ENCODE measurements at regions not wholly inside any gene's neighbourhood (a gene's known extent, or its start where the extent isn't known, plus 50 kb on each side); places are given as distances from the start of the nearest gene placed in this dataset.
"Not testable (repeated sequence)": the region's sequence is repeated elsewhere in the genome, so short reads cannot be mapped to it uniquely, and the experiment has no call there.

- no peak overlapping the region for H3K4me3 ChIP-seq
- DNase-seq: no peak
- no peak for ATAC-seq
- H3K4me1 ChIP-seq: no peaks in the 10 kb centered on the region
- TF ChIP-seq CTCF (IDR thresholded peaks at IDR 0.05): no peak
- no peaks in the 10 kb centered on the region for H3K27me3 ChIP-seq (ENCODE audit: low read depth)
- no peak overlapping the region for H3K27ac ChIP-seq
- intact Hi-C loops (cut with DNase I): no loop called here
- H3K9me3 ChIP-seq: no peaks in the 10 kb centered on the region
- H3K36me3 ChIP-seq: no peaks in the 10 kb centered on the region
Measured at GRCh38 chr4:124157396-124158083, 555.0 kb downstream of the ANKRD50 start.

GRCh38 chr4:124163401-124163800 is 549.1 kb downstream of the ANKRD50 start:
- intact Hi-C loops (cut with DNase I): no loop called here
- H3K4me3 ChIP-seq: no peak overlapping the region
- no peaks in the 10 kb centered on the region for H3K27me3 ChIP-seq (ENCODE audit: low read depth)
- H3K36me3 ChIP-seq: no peaks in the 10 kb centered on the region
- ATAC-seq (no peak), DNase-seq (no peak)
- no peaks in the 10 kb centered on the region for H3K4me1 ChIP-seq
- no peaks in the 10 kb centered on the region for H3K9me3 ChIP-seq
- H3K27ac ChIP-seq: no peak overlapping the region
- no peak for TF ChIP-seq CTCF (IDR thresholded peaks at IDR 0.05)

GRCh38 chr4:124167602-124168001 is 544.9 kb downstream of the ANKRD50 start:
- Histone ChIP-seq H3K36me3 (no peaks in the 10 kb centered on the region), H3K27ac (no peak overlapping the region), H3K9me3 (no peaks in the 10 kb centered on the region), H3K27me3 (ENCODE audit: low read depth) (no peaks in the 10 kb centered on the region), H3K4me3 (no peak overlapping the region), H3K4me1 (no peaks in the 10 kb centered on the region)
- no peak for TF ChIP-seq CTCF (IDR thresholded peaks at IDR 0.05)
- DNase-seq (no peak), ATAC-seq (no peak)
- intact Hi-C loops (cut with DNase I): no loop called here

- H3K9me3 ChIP-seq; ATAC-seq; H3K27ac ChIP-seq; H3K27me3 ChIP-seq (ENCODE audit: low read depth); DNase-seq; H3K36me3 ChIP-seq; H3K4me3 ChIP-seq; intact Hi-C loops (cut with DNase I); H3K4me1 ChIP-seq: not testable (repeated sequence)
Measured at GRCh38 chr4:124169524-124169923, 543.0 kb downstream of the ANKRD50 start.

- TF ChIP-seq CTCF (IDR thresholded peaks at IDR 0.05): no peak
- Histone ChIP-seq H3K27ac (no peak overlapping the region), H3K9me3 (no peaks in the 10 kb centered on the region), H3K27me3 (ENCODE audit: low read depth) (no peaks in the 10 kb centered on the region), H3K4me1 (no peaks in the 10 kb centered on the region), H3K36me3 (no peaks in the 10 kb centered on the region), H3K4me3 (no peak overlapping the region)
- intact Hi-C loops (cut with DNase I): no loop called here
- DNase-seq (no peak), ATAC-seq (no peak)
Measured at GRCh38 chr4:124173912-124174311, 538.6 kb downstream of the ANKRD50 start.

- H3K9me3 ChIP-seq: no peaks in the 10 kb centered on the region
- H3K4me3 ChIP-seq: no peak overlapping the region
- no peak overlapping the region for H3K27ac ChIP-seq
- intact Hi-C loops (cut with DNase I): no loop called here
- H3K36me3 ChIP-seq: no peaks in the 10 kb centered on the region
- H3K27me3 ChIP-seq (ENCODE audit: low read depth): no peaks in the 10 kb centered on the region
- DNase-seq (no peak), ATAC-seq (no peak)
- TF ChIP-seq CTCF (IDR thresholded peaks at IDR 0.05): no peak
- H3K4me1 ChIP-seq: no peaks in the 10 kb centered on the region
Measured at GRCh38 chr4:124177647-124178425, 534.7 kb downstream of the ANKRD50 start.

All from lower lobe of right lung (tissue), 2 donors.